NK-92 treated with Interleukin-12 subunit alpha and Interleukin-12 subunit beta, amount 100 ng/mL, for 24 hours (cell line): ENCODE measurements at regions not wholly inside any gene's neighbourhood (a gene's known extent, or its start where the extent isn't known, plus 50 kb on each side); places are given as distances from the start of the nearest gene placed in this dataset.

Source experiments
- DNase-seq: peaks from one replicate; lab custom pipeline; 2025; lab: John Stamatoyannopoulos, UW

DNA sequence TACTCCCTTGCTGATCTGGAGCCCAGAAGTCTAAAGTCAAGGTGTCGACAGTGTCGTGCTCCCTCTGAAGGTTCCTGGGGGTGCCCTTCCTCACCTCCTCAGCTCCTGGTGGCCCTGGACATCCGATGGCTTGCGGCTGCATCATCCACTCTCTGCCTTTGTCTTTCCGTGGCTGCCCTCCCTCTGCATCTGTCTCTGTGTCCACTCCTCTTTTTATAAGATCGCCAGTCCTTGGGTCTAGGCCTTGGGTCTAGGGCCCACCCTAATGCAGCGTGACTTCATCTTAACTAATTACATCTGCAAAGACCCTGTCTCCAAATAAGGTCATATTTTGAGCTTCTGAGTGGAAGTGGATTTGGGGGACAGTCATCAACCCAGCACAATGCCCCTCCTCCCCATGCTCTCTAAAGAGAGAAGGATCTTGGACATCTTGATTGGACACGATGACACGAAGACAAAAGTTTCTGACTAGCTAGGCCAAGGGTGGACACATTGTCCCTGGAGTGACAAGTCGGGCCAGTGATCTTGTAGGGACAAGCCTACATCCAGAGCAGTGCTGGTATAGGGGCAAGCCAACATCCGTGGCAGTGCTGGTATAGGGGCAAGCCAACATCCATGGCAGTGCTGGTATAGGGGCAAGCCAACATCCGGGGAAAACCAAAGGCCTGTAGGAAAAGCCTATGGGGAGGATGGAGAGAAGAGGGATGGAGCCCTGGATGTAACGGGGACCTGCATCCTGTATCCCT, 93.9 kb upstream of the DIO3 start:
- no peak for DNase-seq

DNA sequence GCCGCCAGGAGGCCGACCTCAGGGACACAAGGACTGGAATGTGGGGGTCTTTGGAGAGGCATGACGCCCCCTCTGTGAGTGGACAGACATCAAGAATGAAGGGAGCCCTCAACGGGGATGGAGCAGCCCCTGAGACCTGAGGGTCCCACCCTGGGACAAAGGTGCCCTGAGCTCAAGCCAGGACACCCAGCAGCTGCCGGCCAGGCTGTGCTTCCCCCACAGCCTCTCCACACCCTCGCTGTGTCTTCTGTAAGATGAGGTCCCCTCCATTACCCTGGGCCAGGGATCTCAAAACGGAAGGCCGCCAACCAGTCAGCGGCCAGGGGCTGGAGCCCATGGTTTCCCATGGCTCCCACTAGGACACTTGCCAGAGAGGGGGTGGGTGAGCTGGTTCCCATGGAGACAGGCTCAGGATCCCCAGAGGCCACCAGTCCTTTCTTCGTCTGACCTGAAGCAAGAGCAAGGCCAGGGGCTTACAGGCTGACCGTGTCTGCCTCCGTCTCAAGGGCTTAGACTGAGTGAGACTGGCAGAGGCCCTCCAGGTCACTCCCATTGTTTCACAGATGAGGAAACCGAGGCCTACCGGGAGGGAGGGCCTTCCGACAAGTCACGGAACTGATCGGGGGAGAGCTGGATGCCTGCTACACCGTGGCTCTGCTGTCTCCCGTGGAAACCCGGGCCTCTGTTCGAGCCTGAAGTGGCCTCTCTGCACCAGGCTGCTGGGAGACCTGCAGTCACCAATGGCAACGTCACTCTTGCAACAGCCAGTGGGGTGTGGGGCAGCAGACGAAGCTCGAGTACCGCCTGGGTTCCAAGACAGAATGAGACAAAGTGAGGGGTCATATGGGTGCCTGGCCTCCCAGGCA, 91.7 kb upstream of the DIO3 start:
- DNase-seq, result no peak

DNA sequence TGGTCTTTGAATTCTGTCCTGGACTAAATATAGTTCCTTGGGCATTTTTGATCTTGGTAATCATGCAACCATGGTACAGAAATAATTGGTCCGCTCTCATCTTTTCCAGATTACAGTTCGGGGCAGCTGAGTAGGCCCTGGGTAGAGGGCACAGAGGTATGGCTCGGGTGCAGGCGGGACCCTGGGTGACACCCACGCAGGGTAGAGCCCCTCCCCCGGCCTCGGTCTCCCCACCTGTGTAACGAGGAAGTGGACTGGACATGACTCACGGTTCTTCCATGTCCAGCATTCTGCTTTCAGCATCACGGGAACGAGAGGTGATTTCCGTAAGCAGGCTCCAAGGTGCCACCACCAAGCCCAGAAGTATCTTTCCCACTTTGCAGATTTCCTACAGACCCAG, 91.0 kb upstream of the DIO3 start:
- DNase-seq, result no peak

DNA sequence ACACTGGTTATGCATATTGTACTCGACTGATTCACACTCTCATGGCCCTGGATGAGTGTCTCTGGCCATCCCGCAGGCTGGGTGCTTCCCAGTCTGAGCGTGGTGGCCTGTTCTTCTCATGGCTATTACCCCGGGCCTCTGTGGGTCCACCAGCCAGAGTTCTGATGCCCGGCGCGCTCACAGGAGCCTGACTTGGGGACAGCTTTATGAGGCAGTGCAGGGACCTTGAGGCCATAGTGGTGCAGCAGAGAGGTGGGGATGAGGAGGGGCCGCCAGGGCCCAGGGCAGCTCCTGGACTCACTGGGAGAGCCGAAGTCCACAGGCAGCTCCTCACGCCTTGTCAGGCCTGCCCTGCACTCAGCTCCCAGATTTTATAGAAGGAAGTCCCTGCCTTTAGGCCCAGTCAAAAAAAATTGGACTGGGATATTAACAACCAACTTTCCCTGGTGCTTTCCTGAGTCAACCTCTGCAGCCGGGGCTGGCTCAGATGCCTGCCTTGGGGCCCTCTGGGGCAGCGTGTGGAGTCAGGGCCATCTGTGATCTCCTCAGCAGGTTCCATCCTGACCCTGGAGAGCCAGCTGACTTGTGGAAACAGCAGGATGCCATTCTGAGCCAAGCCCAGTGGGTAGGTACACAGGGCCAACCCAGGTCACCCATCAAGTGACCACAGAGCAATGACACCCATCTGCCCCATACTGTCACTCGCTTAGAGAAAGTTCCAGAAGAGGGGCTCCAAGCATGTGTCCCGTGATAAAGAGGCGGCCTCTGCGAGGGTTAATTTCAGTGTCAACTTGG, 89.4 kb upstream of the DIO3 start:
- no peak for DNase-seq

GRCh38 chr14:101472518-101472849, 88.8 kb upstream of the DIO3 start:
- no peak for DNase-seq

GRCh38 chr14:101473045-101473729, 88.1 kb upstream of the DIO3 start:
- no peak for DNase-seq

- DNase-seq, result no peak
These were observed 87.3 kb upstream of the DIO3 start for GRCh38 chr14:101473795-101474562.

GRCh38 chr14:101474563-101475455, 86.5 kb upstream of the DIO3 start:
- no peak for DNase-seq

DNA sequence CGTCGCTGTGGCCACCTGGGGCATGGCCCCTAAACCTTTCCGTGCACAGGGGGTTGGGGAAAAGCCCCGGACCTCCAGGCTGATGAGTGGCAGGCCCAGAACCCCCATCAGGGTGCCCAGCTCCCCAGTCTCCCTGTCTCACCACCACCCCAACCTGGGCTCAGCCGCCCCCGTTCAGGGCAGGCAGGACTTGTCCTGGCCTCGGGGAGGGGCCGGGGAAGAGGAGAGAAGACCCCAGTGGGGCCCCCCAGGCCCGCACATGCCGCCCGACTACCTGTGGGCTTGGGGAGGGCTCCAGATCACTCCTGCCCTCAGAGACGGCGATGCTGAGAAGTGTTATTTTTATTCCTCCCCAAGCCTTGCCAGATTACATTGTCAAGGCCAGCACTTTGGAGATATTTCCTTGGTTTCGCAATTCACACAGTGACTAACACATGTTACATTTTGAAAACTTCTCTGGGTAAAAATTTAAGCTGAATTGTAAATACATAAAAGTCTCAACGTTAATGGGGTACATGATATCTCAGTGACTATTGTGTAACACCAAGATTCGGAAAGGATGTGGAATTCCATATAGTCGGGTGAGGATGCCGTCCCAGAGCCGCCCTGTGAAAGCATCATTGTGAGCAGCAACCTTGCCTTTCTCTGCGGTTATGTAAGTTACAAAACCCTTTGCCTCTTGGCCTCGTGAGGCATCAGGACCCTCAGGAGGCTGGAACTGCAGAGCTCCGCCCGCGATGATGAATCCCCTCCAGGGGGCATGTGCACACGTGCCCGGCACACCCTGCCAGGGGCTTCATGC, 85.6 kb upstream of the DIO3 start:
- no peak for DNase-seq

- DNase-seq, result no peak
These were observed 84.9 kb upstream of the DIO3 start for GRCh38 chr14:101476258-101476915.

DNA sequence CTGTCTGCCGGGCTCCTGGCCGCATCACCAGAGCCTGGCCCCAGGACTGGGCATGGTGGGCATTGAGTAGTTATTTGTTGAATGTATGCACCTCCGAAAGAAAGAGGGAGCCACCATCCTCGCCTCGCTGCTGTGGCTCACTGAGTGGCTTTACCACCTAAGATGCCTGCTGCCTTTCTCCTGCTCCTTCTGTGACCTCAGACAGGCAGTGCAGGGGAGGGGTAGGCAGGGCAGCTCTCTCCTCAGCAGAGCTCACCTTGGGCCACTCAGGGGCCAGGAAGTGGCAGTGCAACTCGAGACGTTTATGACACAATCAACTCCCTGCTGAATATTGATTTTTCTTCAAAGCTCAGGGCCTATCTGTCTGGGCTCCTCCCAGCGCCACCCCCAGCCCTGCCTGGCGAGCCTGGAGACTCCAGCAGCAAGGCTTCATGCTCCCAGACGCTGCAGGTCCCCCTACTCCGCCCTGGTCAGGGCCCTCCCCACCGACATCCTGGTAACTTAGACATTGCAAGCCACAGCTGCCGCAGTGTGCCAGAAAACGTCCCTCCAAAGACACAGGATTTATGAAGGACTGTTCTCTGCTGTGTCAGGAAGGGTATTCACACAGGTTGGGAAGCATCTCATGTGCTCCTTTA, 84.3 kb upstream of the DIO3 start:
- peak; percentile 29 for DNase-seq

- no peak for DNase-seq
These were observed 83.6 kb upstream of the DIO3 start for GRCh38 chr14:101477648-101478047.

- DNase-seq, result no peak
These were observed 83.2 kb upstream of the DIO3 start for GRCh38 chr14:101478096-101478495.

DNA sequence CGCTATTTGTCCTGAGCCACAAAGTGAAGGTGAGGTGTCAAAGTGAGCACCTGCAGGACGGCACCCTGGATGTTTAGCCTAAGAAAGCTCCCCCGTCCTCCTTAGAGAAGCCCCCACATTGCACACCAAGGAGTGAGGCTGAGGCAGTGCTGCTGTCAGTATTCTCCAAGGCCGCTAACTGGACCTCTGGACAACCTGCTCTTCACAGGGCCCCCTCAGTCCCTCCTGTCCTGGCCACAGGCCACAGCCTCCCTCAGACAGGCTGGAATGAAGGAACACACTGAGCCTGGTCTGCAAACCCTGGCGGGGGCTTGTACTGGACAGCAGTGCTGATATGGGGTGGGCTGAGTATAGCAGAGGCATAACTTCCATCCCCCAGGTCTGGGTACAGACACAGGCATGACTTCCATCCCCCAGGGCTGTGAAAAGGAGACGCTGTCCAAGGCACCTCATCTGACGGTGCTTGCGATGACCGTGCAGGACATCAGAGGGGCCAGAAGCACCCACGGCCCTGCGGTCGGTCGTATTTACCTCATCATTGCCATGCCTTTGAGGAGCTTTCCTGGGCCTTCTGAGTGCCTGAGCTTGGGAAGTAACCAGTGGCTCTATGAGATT, 82.4 kb upstream of the DIO3 start:
- DNase-seq, result no peak

DNA sequence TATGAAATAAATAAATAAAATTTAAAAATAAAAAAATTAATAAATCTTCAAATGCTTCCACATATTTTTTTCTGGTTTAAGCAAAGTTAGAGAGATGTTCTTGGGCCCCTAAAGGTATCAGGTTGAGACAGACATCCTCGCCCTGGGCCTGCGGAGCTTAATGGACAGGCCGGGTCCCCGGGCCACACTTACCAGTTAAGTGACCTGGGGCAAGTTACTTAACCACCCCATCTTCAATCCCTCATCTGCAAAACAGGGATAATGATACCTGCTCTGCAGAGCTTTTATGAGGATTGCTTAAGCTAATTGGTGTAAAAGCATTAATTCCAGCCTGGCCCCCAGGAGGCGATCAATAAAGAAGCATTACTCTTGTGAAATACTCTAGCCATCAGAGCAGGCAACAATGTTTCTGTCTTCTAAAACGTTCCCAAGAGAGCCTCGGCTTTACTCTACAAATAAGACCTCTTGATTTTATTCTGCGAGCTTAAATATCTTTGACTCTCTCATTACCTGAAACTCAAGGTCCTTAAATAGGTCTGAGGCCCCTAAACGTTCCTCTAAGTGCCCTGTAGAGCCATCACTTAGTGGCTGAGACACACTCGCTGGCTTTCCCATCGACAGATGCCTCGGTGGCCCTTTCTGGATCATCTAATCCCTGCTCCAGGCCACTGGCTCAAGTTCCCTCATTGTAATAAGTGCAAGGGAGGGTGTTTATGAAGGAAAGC, 81.1 kb upstream of the DIO3 start:
- no peak for DNase-seq

DNA sequence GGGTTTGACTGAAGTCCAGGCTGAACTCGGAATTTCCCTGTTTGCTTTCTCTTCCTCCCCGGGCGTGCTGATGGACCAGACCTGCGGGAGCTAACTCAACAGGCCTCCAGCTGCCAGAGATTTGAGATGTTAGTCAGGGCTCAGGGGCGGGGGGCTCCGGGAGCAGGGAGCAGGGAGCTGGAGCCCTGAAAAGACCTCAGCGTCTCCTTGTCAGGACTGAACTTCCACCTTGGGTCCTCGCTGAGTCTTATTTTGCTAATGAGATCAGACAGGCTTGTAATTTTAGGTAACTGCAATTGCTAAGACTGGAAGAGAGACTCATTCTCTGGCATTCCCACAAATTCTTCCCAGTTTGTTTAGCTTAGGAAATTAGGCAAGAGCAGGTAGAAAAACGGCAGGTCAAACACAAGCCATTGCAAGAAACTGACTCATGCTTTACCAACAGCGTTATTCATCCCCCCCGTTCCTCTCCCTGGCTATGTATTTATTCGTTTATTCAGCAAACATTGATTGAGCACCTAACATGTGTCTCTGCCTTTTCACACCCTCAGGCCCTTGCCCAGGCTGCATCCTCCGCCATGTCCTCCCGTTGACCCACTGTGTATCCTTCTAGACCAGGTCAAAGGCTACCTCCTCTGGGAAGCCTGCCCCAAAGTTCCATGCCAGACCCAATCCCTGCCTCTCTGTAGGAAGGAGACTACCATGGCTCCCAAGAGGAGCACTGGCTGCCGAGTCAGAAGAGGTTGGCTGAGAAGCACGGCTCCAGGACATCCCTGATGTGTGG, 80.4 kb upstream of the DIO3 start:
- DNase-seq, result no peak

GRCh38 chr14:101481557-101481956, 79.7 kb upstream of the DIO3 start:
- DNase-seq, result no peak
